ENCODE measurements at regions not wholly inside any gene's neighbourhood (a gene's known extent, or its start where the extent isn't known, plus 50 kb on each side); places are given as distances from the start of the nearest gene placed in this dataset.

GRCh38 chr5:105956456-105957196 lies 1714.1 kb downstream of the EFNA5 start:
- Histone ChIP-seq H3K36me3 (ENCODE audit: control insufficient read depth, insufficient read depth, low read length) (no peaks in the 10 kb centered on the region), H3K79me1 (ENCODE audit: low read length) (no peaks in the 10 kb centered on the region), H3K4me3 (ENCODE audit: low read length) (no peak overlapping the region), H3K23ac (ENCODE audit: low read length) (no peak overlapping the region), H3K4ac (ENCODE audit: low read depth, low read length) (no peak overlapping the region), H3K27ac (ENCODE audit: low read depth, low read length) (no peak overlapping the region), H4K8ac (ENCODE audit: low read depth, low read length) (no peak overlapping the region), H3K79me2 (ENCODE audit: control insufficient read depth, insufficient read depth, low read length) (no peaks in the 10 kb centered on the region), H3K56ac (ENCODE audit: low read length) (no peak overlapping the region), H2AK5ac (ENCODE audit: low read length) (no peak overlapping the region), H3K18ac (ENCODE audit: low read length) (no peak overlapping the region), H3K4me1 (ENCODE audit: control insufficient read depth, low read depth, low read length) (no peaks in the 10 kb centered on the region), H2BK5ac (ENCODE audit: low read length) (no peak overlapping the region), H4K5ac (ENCODE audit: low read length) (no peak overlapping the region), H3K9ac (ENCODE audit: low read length) (no peak overlapping the region), H3K4me2 (ENCODE audit: low read length) (no peak overlapping the region), H2BK120ac (ENCODE audit: low read depth, low read length) (no peak overlapping the region), H2BK15ac (replicated peaks; ENCODE audit: low read depth) (no peak overlapping the region), H3K27me3 (ENCODE audit: insufficient read depth, low read length, poor library complexity) (no peaks in the 10 kb centered on the region)
- no peak for DNase-seq
- WGBS (ENCODE audit: extremely low coverage, insufficient coverage, low lambda C conversion rate) = no CpG with 5 or more reads among the region's 1 CpG

- Histone ChIP-seq H4K5ac (ENCODE audit: low read length) (no peak overlapping the region), H3K4ac (ENCODE audit: low read depth, low read length) (no peak overlapping the region), H3K79me1 (ENCODE audit: low read length) (no peaks in the 10 kb centered on the region), H3K36me3 (ENCODE audit: control insufficient read depth, insufficient read depth, low read length) (no peaks in the 10 kb centered on the region), H2AK5ac (ENCODE audit: low read length) (no peak overlapping the region), H3K23ac (ENCODE audit: low read length) (no peak overlapping the region), H2BK5ac (ENCODE audit: low read length) (no peak overlapping the region), H3K9ac (ENCODE audit: low read length) (no peak overlapping the region), H3K27me3 (ENCODE audit: insufficient read depth, low read length, poor library complexity) (no peaks in the 10 kb centered on the region), H4K8ac (ENCODE audit: low read depth, low read length) (no peak overlapping the region), H3K4me3 (ENCODE audit: low read length) (no peak overlapping the region), H3K4me1 (ENCODE audit: control insufficient read depth, low read depth, low read length) (no peaks in the 10 kb centered on the region), H3K18ac (ENCODE audit: low read length) (no peak overlapping the region), H2BK120ac (ENCODE audit: low read depth, low read length) (no peak overlapping the region), H2BK15ac (replicated peaks; ENCODE audit: low read depth) (no peak overlapping the region), H3K56ac (ENCODE audit: low read length) (no peak overlapping the region), H3K27ac (ENCODE audit: low read depth, low read length) (no peak overlapping the region), H3K79me2 (ENCODE audit: control insufficient read depth, insufficient read depth, low read length) (no peaks in the 10 kb centered on the region), H3K4me2 (ENCODE audit: low read length) (no peak overlapping the region)
- DNase-seq = no peak
- WGBS (ENCODE audit: extremely low coverage, insufficient coverage, low lambda C conversion rate) = no CpG with 5 or more reads among the region's 3 CpGs
These were observed 1716.4 kb downstream of the EFNA5 start for GRCh38 chr5:105954341-105954740.

- no peak for DNase-seq
- Histone ChIP-seq H2BK120ac (ENCODE audit: low read depth, low read length) (no peak overlapping the region), H2BK5ac (ENCODE audit: low read length) (no peak overlapping the region), H2BK15ac (replicated peaks; ENCODE audit: low read depth) (no peak overlapping the region), H4K5ac (ENCODE audit: low read length) (no peak overlapping the region), H3K27ac (ENCODE audit: low read depth, low read length) (no peak overlapping the region), H3K18ac (ENCODE audit: low read length) (no peak overlapping the region), H2AK5ac (ENCODE audit: low read length) (no peak overlapping the region), H3K4me2 (ENCODE audit: low read length) (no peak overlapping the region), H3K79me2 (ENCODE audit: control insufficient read depth, insufficient read depth, low read length) (no peaks in the 10 kb centered on the region), H3K9ac (ENCODE audit: low read length) (no peak overlapping the region), H4K8ac (ENCODE audit: low read depth, low read length) (no peak overlapping the region), H3K4me1 (ENCODE audit: control insufficient read depth, low read depth, low read length) (no peaks in the 10 kb centered on the region), H3K27me3 (ENCODE audit: insufficient read depth, low read length, poor library complexity) (no peaks in the 10 kb centered on the region), H3K4me3 (ENCODE audit: low read length) (no peak overlapping the region), H3K4ac (ENCODE audit: low read depth, low read length) (no peak overlapping the region), H3K56ac (ENCODE audit: low read length) (no peak overlapping the region), H3K36me3 (ENCODE audit: control insufficient read depth, insufficient read depth, low read length) (no peaks in the 10 kb centered on the region), H3K79me1 (ENCODE audit: low read length) (no peaks in the 10 kb centered on the region), H3K23ac (ENCODE audit: low read length) (no peak overlapping the region)
- WGBS (ENCODE audit: extremely low coverage, insufficient coverage, low lambda C conversion rate) = no CpG with 5 or more reads among the region's 3 CpGs
These were observed 1717.1 kb downstream of the EFNA5 start for GRCh38 chr5:105953616-105954015.

- H3K27me3 ChIP-seq (ENCODE audit: insufficient read depth, low read length, poor library complexity) = no peaks in the 10 kb centered on the region
- no peaks in the 10 kb centered on the region for H3K79me1 ChIP-seq (ENCODE audit: low read length)
- no peak overlapping the region for H3K56ac ChIP-seq (ENCODE audit: low read length)
- H3K27ac ChIP-seq (ENCODE audit: low read depth, low read length) = no peak overlapping the region
- H3K36me3 ChIP-seq (ENCODE audit: control insufficient read depth, insufficient read depth, low read length) = no peaks in the 10 kb centered on the region
- no peak overlapping the region for H3K4me2 ChIP-seq (ENCODE audit: low read length)
- H4K5ac ChIP-seq (ENCODE audit: low read length) = no peak overlapping the region
- no peak overlapping the region for H3K9ac ChIP-seq (ENCODE audit: low read length)
- H3K4me1 ChIP-seq (ENCODE audit: control insufficient read depth, low read depth, low read length) = no peaks in the 10 kb centered on the region
- H2AK5ac ChIP-seq (ENCODE audit: low read length) = no peak overlapping the region
- H2BK5ac ChIP-seq (ENCODE audit: low read length) = no peak overlapping the region
- H2BK120ac ChIP-seq (ENCODE audit: low read depth, low read length) = no peak overlapping the region
- no peak for DNase-seq
- no peak overlapping the region for H3K18ac ChIP-seq (ENCODE audit: low read length)
- WGBS (ENCODE audit: extremely low coverage, insufficient coverage, low lambda C conversion rate) = no CpG with 5 or more reads among the region's 3 CpGs
- no peak overlapping the region for H3K23ac ChIP-seq (ENCODE audit: low read length)
- no peak overlapping the region for H3K4ac ChIP-seq (ENCODE audit: low read depth, low read length)
- no peak overlapping the region for H3K4me3 ChIP-seq (ENCODE audit: low read length)
- H2BK15ac ChIP-seq (replicated peaks; ENCODE audit: low read depth) = no peak overlapping the region
- H3K79me2 ChIP-seq (ENCODE audit: control insufficient read depth, insufficient read depth, low read length) = no peaks in the 10 kb centered on the region
- no peak overlapping the region for H4K8ac ChIP-seq (ENCODE audit: low read depth, low read length)
These were observed 1717.9 kb downstream of the EFNA5 start for GRCh38 chr5:105952875-105953274.

- no peak overlapping the region for H3K18ac ChIP-seq (ENCODE audit: low read length)
- no peak overlapping the region for H2BK15ac ChIP-seq (replicated peaks; ENCODE audit: low read depth)
- H4K8ac ChIP-seq (ENCODE audit: low read depth, low read length) = no peak overlapping the region
- no peaks in the 10 kb centered on the region for H3K79me1 ChIP-seq (ENCODE audit: low read length)
- no peak overlapping the region for H3K4ac ChIP-seq (ENCODE audit: low read depth, low read length)
- no peak overlapping the region for H2BK5ac ChIP-seq (ENCODE audit: low read length)
- no peak overlapping the region for H3K9ac ChIP-seq (ENCODE audit: low read length)
- no peak overlapping the region for H2AK5ac ChIP-seq (ENCODE audit: low read length)
- no peak overlapping the region for H3K56ac ChIP-seq (ENCODE audit: low read length)
- no peak overlapping the region for H3K4me3 ChIP-seq (ENCODE audit: low read length)
- H3K79me2 ChIP-seq (ENCODE audit: control insufficient read depth, insufficient read depth, low read length) = no peaks in the 10 kb centered on the region
- H3K23ac ChIP-seq (ENCODE audit: low read length) = no peak overlapping the region
- H3K36me3 ChIP-seq (ENCODE audit: control insufficient read depth, insufficient read depth, low read length) = no peaks in the 10 kb centered on the region
- H2BK120ac ChIP-seq (ENCODE audit: low read depth, low read length) = no peak overlapping the region
- WGBS (ENCODE audit: extremely low coverage, insufficient coverage, low lambda C conversion rate) = no CpG with 5 or more reads among the region's 2 CpGs
- no peak overlapping the region for H3K27ac ChIP-seq (ENCODE audit: low read depth, low read length)
- H4K5ac ChIP-seq (ENCODE audit: low read length) = no peak overlapping the region
- no peaks in the 10 kb centered on the region for H3K27me3 ChIP-seq (ENCODE audit: insufficient read depth, low read length, poor library complexity)
- H3K4me1 ChIP-seq (ENCODE audit: control insufficient read depth, low read depth, low read length) = no peaks in the 10 kb centered on the region
- no peak overlapping the region for H3K4me2 ChIP-seq (ENCODE audit: low read length)
- DNase-seq = no peak
These were observed 1723.3 kb downstream of the EFNA5 start for GRCh38 chr5:105947461-105947860.
